ENCODE measurements at regions not wholly inside any gene's neighbourhood (a gene's known extent, or its start where the extent isn't known, plus 50 kb on each side); places are given as distances from the start of the nearest gene placed in this dataset.

GRCh38 chr1:29474274-29475244, 238.2 kb downstream of the PTPRU start:
- Histone ChIP-seq H3K4me3 (ENCODE audit: insufficient read depth, low read depth, low read length, poor library complexity, severe bottlenecking) (no peak overlapping the region), H3K36me3 (ENCODE audit: control insufficient read depth, insufficient read depth, low read length) (no peaks in the 10 kb centered on the region), H3K27me3 (replicated peaks; ENCODE audit: control insufficient read depth, insufficient read depth, low read length, poor library complexity, severe bottlenecking) (peaks cover 2% of the 10 kb centered on the region), H3K9me3 (ENCODE audit: control insufficient read depth, low read length) (no peaks in the 10 kb centered on the region), H3K27ac (ENCODE audit: insufficient read depth, low read length, poor library complexity, severe bottlenecking) (no peak overlapping the region), H3K4me1 (ENCODE audit: control insufficient read depth, insufficient read depth, low read length, poor library complexity, severe bottlenecking) (no peaks in the 10 kb centered on the region)
- no peak for DNase-seq

GRCh38 chr1:29473161-29473855, 237.0 kb downstream of the PTPRU start:
- Histone ChIP-seq H3K36me3 (ENCODE audit: control insufficient read depth, insufficient read depth, low read length) (no peaks in the 10 kb centered on the region), H3K27ac (ENCODE audit: insufficient read depth, low read length, poor library complexity, severe bottlenecking) (no peak overlapping the region), H3K4me1 (ENCODE audit: control insufficient read depth, insufficient read depth, low read length, poor library complexity, severe bottlenecking) (no peaks in the 10 kb centered on the region), H3K27me3 (replicated peaks; ENCODE audit: control insufficient read depth, insufficient read depth, low read length, poor library complexity, severe bottlenecking) (peaks cover 5% of the 10 kb centered on the region), H3K4me3 (ENCODE audit: insufficient read depth, low read depth, low read length, poor library complexity, severe bottlenecking) (no peak overlapping the region), H3K9me3 (ENCODE audit: control insufficient read depth, low read length) (no peaks in the 10 kb centered on the region)
- no peak for DNase-seq

- DNase-seq = no peak
- no peak overlapping the region for H3K4me3 ChIP-seq (ENCODE audit: insufficient read depth, low read depth, low read length, poor library complexity, severe bottlenecking)
Measured at GRCh38 chr1:29471487-29472313, 235.4 kb downstream of the PTPRU start.

GRCh38 chr1:29470788-29471119, 234.4 kb downstream of the PTPRU start:
- H3K4me3 ChIP-seq (ENCODE audit: insufficient read depth, low read depth, low read length, poor library complexity, severe bottlenecking) = no peak overlapping the region
- H3K4me1 ChIP-seq (ENCODE audit: control insufficient read depth, insufficient read depth, low read length, poor library complexity, severe bottlenecking) = no peaks in the 10 kb centered on the region
- no peak overlapping the region for H3K27ac ChIP-seq (ENCODE audit: insufficient read depth, low read length, poor library complexity, severe bottlenecking)
- no peaks in the 10 kb centered on the region for H3K36me3 ChIP-seq (ENCODE audit: control insufficient read depth, insufficient read depth, low read length)
- no peaks in the 10 kb centered on the region for H3K9me3 ChIP-seq (ENCODE audit: control insufficient read depth, low read length)
- DNase-seq = no peak
- peaks cover 3% of the 10 kb centered on the region for H3K27me3 ChIP-seq (replicated peaks; ENCODE audit: control insufficient read depth, insufficient read depth, low read length, poor library complexity, severe bottlenecking)

More at GRCh38 chr1:29471487-29472313, 235.4 kb downstream of the PTPRU start:
- Histone ChIP-seq H3K4me1 (ENCODE audit: control insufficient read depth, insufficient read depth, low read length, poor library complexity, severe bottlenecking) (no peaks in the 10 kb centered on the region), H3K27me3 (replicated peaks; ENCODE audit: control insufficient read depth, insufficient read depth, low read length, poor library complexity, severe bottlenecking) (peaks cover 3% of the 10 kb centered on the region), H3K36me3 (ENCODE audit: control insufficient read depth, insufficient read depth, low read length) (no peaks in the 10 kb centered on the region), H3K9me3 (ENCODE audit: control insufficient read depth, low read length) (no peaks in the 10 kb centered on the region), H3K27ac (ENCODE audit: insufficient read depth, low read length, poor library complexity, severe bottlenecking) (no peak overlapping the region)

GRCh38 chr1:29470087-29470787, 233.9 kb downstream of the PTPRU start:
- Histone ChIP-seq H3K9me3 (ENCODE audit: control insufficient read depth, low read length) (no peaks in the 10 kb centered on the region), H3K4me1 (ENCODE audit: control insufficient read depth, insufficient read depth, low read length, poor library complexity, severe bottlenecking) (no peaks in the 10 kb centered on the region), H3K36me3 (ENCODE audit: control insufficient read depth, insufficient read depth, low read length) (no peaks in the 10 kb centered on the region), H3K4me3 (ENCODE audit: insufficient read depth, low read depth, low read length, poor library complexity, severe bottlenecking) (no peak overlapping the region), H3K27me3 (replicated peaks; ENCODE audit: control insufficient read depth, insufficient read depth, low read length, poor library complexity, severe bottlenecking) (peaks cover 3% of the 10 kb centered on the region), H3K27ac (ENCODE audit: insufficient read depth, low read length, poor library complexity, severe bottlenecking) (no peak overlapping the region)
- DNase-seq = no peak

GRCh38 chr1:29469457-29469856, 233.1 kb downstream of the PTPRU start:
- peaks cover 3% of the 10 kb centered on the region for H3K27me3 ChIP-seq (replicated peaks; ENCODE audit: control insufficient read depth, insufficient read depth, low read length, poor library complexity, severe bottlenecking)
- no peaks in the 10 kb centered on the region for H3K4me1 ChIP-seq (ENCODE audit: control insufficient read depth, insufficient read depth, low read length, poor library complexity, severe bottlenecking)
- DNase-seq = no peak
- H3K36me3 ChIP-seq (ENCODE audit: control insufficient read depth, insufficient read depth, low read length) = no peaks in the 10 kb centered on the region
- H3K9me3 ChIP-seq (ENCODE audit: control insufficient read depth, low read length) = no peaks in the 10 kb centered on the region
- no peak overlapping the region for H3K27ac ChIP-seq (ENCODE audit: insufficient read depth, low read length, poor library complexity, severe bottlenecking)
- no peak overlapping the region for H3K4me3 ChIP-seq (ENCODE audit: insufficient read depth, low read depth, low read length, poor library complexity, severe bottlenecking)

GRCh38 chr1:29467989-29468900, 231.9 kb downstream of the PTPRU start:
- Histone ChIP-seq H3K4me1 (ENCODE audit: control insufficient read depth, insufficient read depth, low read length, poor library complexity, severe bottlenecking) (no peaks in the 10 kb centered on the region), H3K4me3 (ENCODE audit: insufficient read depth, low read depth, low read length, poor library complexity, severe bottlenecking) (no peak overlapping the region), H3K36me3 (ENCODE audit: control insufficient read depth, insufficient read depth, low read length) (no peaks in the 10 kb centered on the region), H3K9me3 (ENCODE audit: control insufficient read depth, low read length) (no peaks in the 10 kb centered on the region), H3K27ac (ENCODE audit: insufficient read depth, low read length, poor library complexity, severe bottlenecking) (no peak overlapping the region), H3K27me3 (replicated peaks; ENCODE audit: control insufficient read depth, insufficient read depth, low read length, poor library complexity, severe bottlenecking) (peaks cover 3% of the 10 kb centered on the region)
- DNase-seq = no peak

GRCh38 chr1:29466258-29466657, 229.9 kb downstream of the PTPRU start:
- H3K4me3 ChIP-seq (ENCODE audit: insufficient read depth, low read depth, low read length, poor library complexity, severe bottlenecking) = no peak overlapping the region
- no peaks in the 10 kb centered on the region for H3K36me3 ChIP-seq (ENCODE audit: control insufficient read depth, insufficient read depth, low read length)
- no peaks in the 10 kb centered on the region for H3K4me1 ChIP-seq (ENCODE audit: control insufficient read depth, insufficient read depth, low read length, poor library complexity, severe bottlenecking)
- H3K9me3 ChIP-seq (ENCODE audit: control insufficient read depth, low read length) = no peaks in the 10 kb centered on the region
- no peak overlapping the region for H3K27ac ChIP-seq (ENCODE audit: insufficient read depth, low read length, poor library complexity, severe bottlenecking)
- no peak for DNase-seq
- peaks cover 3% of the 10 kb centered on the region for H3K27me3 ChIP-seq (replicated peaks; ENCODE audit: control insufficient read depth, insufficient read depth, low read length, poor library complexity, severe bottlenecking)

GRCh38 chr1:29465755-29466154, 229.4 kb downstream of the PTPRU start:
- Histone ChIP-seq H3K4me3 (ENCODE audit: insufficient read depth, low read depth, low read length, poor library complexity, severe bottlenecking) (no peak overlapping the region), H3K4me1 (ENCODE audit: control insufficient read depth, insufficient read depth, low read length, poor library complexity, severe bottlenecking) (no peaks in the 10 kb centered on the region), H3K27ac (ENCODE audit: insufficient read depth, low read length, poor library complexity, severe bottlenecking) (no peak overlapping the region), H3K27me3 (replicated peaks; ENCODE audit: control insufficient read depth, insufficient read depth, low read length, poor library complexity, severe bottlenecking) (peaks cover 3% of the 10 kb centered on the region), H3K9me3 (ENCODE audit: control insufficient read depth, low read length) (no peaks in the 10 kb centered on the region), H3K36me3 (ENCODE audit: control insufficient read depth, insufficient read depth, low read length) (no peaks in the 10 kb centered on the region)
- DNase-seq = no peak
